Hepatocyte (in vitro differentiated cells): ENCODE measurements at regions not wholly inside any gene's neighbourhood (a gene's known extent, or its start where the extent isn't known, plus 50 kb on each side); places are given as distances from the start of the nearest gene placed in this dataset.

Experiments used
- DNase-seq: peaks from one replicate; pipeline ENCODE4 v3.0.0-alpha.2; 2016; ENCODE audit warnings: low spot score
- H2AFZ ChIP-seq: fragments of 200-600 bp; sonication (generic); 2 replicates; pipeline ENCODE4 v1.6.0; 2016; ENCODE audit warnings: antibody characterized with exemption, mild to moderate bottlenecking
- H3K27ac ChIP-seq: fragments of 200-600 bp; sonication (generic); 2 replicates; pipeline ENCODE4 v1.5.1; 2016; ENCODE audit warnings: mild to moderate bottlenecking
- H3K27me3 ChIP-seq: fragments of 200-600 bp; sonication (generic); 2 replicates; pipeline ENCODE4 v1.6.1; 2016
- H3K36me3 ChIP-seq: fragments of 200-600 bp; sonication (generic); replicated peaks from 2 replicates; pipeline ENCODE4 v1.5.1; 2016; ENCODE audit warnings: low read depth; ENCODE audit not compliant: insufficient read depth
- H3K4me1 ChIP-seq: fragments of 200-600 bp; sonication (generic); 2 replicates; pipeline ENCODE4 v1.5.1; 2016; ENCODE audit warnings: mild to moderate bottlenecking, moderate library complexity; ENCODE audit not compliant: insufficient read depth
- H3K4me2 ChIP-seq: fragments of 200-600 bp; sonication (generic); 2 replicates; pipeline ENCODE4 v1.6.0; 2016
- H3K4me3 ChIP-seq: fragments of 200-600 bp; sonication (generic); 2 replicates; pipeline ENCODE4 v1.5.1; 2016; ENCODE audit warnings: mild to moderate bottlenecking
- H3K79me2 ChIP-seq: fragments of 200-600 bp; sonication (generic); 2 replicates; pipeline ENCODE4 v1.6.0; 2017; ENCODE audit warnings: mild to moderate bottlenecking
- H3K9me2 ChIP-seq: fragments of 200-600 bp; sonication (generic); replicated peaks from 2 replicates; pipeline ENCODE4 v1.6.0; 2017; ENCODE audit warnings: mild to moderate bottlenecking; ENCODE audit not compliant: insufficient read depth
- H3K9me3 ChIP-seq: fragments of 200-600 bp; sonication (generic); 2 replicates; pipeline ENCODE4 v1.5.1; 2016; ENCODE audit warnings: low read depth, mild to moderate bottlenecking
- H4K20me1 ChIP-seq: fragments of 200-600 bp; sonication (generic); 2 replicates; pipeline ENCODE4 v1.6.0; 2016; ENCODE audit warnings: mild to moderate bottlenecking; ENCODE audit not compliant: insufficient read depth, poor library complexity, severe bottlenecking
- CTCF ChIP-seq: fragments of 200-600 bp; sonication (generic); IDR thresholded peaks from 2 replicates; pipeline ENCODE4 v1.5.1; 2016; ENCODE audit warnings: antibody characterized with exemption, mild to moderate bottlenecking; ENCODE audit not compliant: poor library complexity
- EZH2 ChIP-seq: fragments of 200-600 bp; sonication (generic); IDR thresholded peaks from 2 replicates; pipeline ENCODE4 v1.6.1; 2016; ENCODE audit warnings: antibody characterized with exemption, mild to moderate bottlenecking, borderline replicate concordance
- EZH2phosphoT487 ChIP-seq: fragments of 200-600 bp; sonication (generic); IDR thresholded peaks from one replicate; pipeline ENCODE4 v1.6.1; 2018; ENCODE audit warnings: antibody characterized with exemption, mild to moderate bottlenecking, low read depth, moderate library complexity; ENCODE audit not compliant: unreplicated experiment, severe bottlenecking
- WGBS: methylation state at CpG from one replicate; pipeline ENCODE4 v1.1.6; 2016; ENCODE audit warnings: low lambda C conversion rate; ENCODE audit errors: missing lambda C conversion rate; 5-methylcytosine and 5-hydroxymethylcytosine counted together

DNA sequence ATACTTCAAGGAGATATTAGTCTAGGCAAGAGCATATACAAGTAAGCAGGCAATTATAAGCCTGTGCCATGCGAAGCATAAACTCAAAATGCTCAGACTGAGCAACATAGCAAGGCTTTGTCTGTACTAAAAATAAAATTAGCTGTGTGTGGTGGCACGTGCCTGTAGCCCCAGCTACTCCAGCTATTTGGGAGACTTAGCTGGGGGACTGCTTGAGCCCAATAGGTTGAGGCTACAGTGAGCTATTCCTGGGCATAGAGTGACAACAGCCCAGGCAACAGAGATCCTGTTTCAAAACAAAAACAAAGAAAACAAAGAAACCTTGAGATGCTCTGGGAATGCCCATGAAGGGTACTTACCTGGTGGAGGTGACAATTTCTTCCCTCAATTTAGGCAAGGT, 130.5 kb upstream of the ZNF608 start:
- no peak overlapping the region for H3K4me2 ChIP-seq
- WGBS = 92% methylated on average over 2 of the region's 2 CpGs
- H2AFZ ChIP-seq = no peak overlapping the region
- H3K4me1 ChIP-seq = peaks cover 5% of the 10 kb centered on the region
- no peaks in the 10 kb centered on the region for H4K20me1 ChIP-seq
- no peaks in the 10 kb centered on the region for H3K36me3 ChIP-seq
- H3K27me3 ChIP-seq = no peaks in the 10 kb centered on the region
- no peak for DNase-seq
- H3K4me3 ChIP-seq = no peak overlapping the region
- H3K79me2 ChIP-seq = no peaks in the 10 kb centered on the region
- no peak for TF ChIP-seq EZH2
- no peak for TF ChIP-seq CTCF
- TF ChIP-seq EZH2phosphoT487 = no peak
- H3K9me2 ChIP-seq = no peaks in the 10 kb centered on the region
- no peak overlapping the region for H3K27ac ChIP-seq
- H3K9me3 ChIP-seq = no peaks in the 10 kb centered on the region

- no peak for TF ChIP-seq EZH2
- TF ChIP-seq CTCF = no peak
- TF ChIP-seq EZH2phosphoT487 = no peak
- WGBS = 86% methylated on average over 7 of the region's 7 CpGs
These were observed 131.2 kb upstream of the ZNF608 start for GRCh38 chr5:124877501-124878146.

GRCh38 chr5:124878583-124879342, 132.3 kb upstream of the ZNF608 start:
- H3K9me2 ChIP-seq = no peaks in the 10 kb centered on the region
- H3K27ac ChIP-seq = no peak overlapping the region
- no peaks in the 10 kb centered on the region for H3K27me3 ChIP-seq
- no peak for DNase-seq
- no peaks in the 10 kb centered on the region for H3K79me2 ChIP-seq
- H2AFZ ChIP-seq = no peak overlapping the region
- WGBS = 92% methylated on average over 5 of the region's 5 CpGs
- no peak overlapping the region for H3K4me2 ChIP-seq
- H3K4me3 ChIP-seq = no peak overlapping the region
- TF ChIP-seq EZH2 = no peak
- TF ChIP-seq EZH2phosphoT487 = no peak
- TF ChIP-seq CTCF = no peak
- H3K36me3 ChIP-seq = no peaks in the 10 kb centered on the region
- no peaks in the 10 kb centered on the region for H4K20me1 ChIP-seq
- H3K9me3 ChIP-seq = no peaks in the 10 kb centered on the region
- H3K4me1 ChIP-seq = peaks cover 5% of the 10 kb centered on the region

More at GRCh38 chr5:124877501-124878146, 131.2 kb upstream of the ZNF608 start:
- no peak for DNase-seq
- no peaks in the 10 kb centered on the region for H3K36me3 ChIP-seq
- H3K9me3 ChIP-seq = no peaks in the 10 kb centered on the region
- no peaks in the 10 kb centered on the region for H3K79me2 ChIP-seq
- H4K20me1 ChIP-seq = no peaks in the 10 kb centered on the region
- no peaks in the 10 kb centered on the region for H3K27me3 ChIP-seq
- H3K9me2 ChIP-seq = no peaks in the 10 kb centered on the region
- H3K4me3 ChIP-seq = no peak overlapping the region
- no peak overlapping the region for H3K4me2 ChIP-seq
- peaks cover 5% of the 10 kb centered on the region for H3K4me1 ChIP-seq
- no peak overlapping the region for H3K27ac ChIP-seq
- no peak overlapping the region for H2AFZ ChIP-seq
